ENCODE measurements at regions not wholly inside any gene's neighbourhood (a gene's known extent, or its start where the extent isn't known, plus 50 kb on each side); places are given as distances from the start of the nearest gene placed in this dataset.
A peak's percentile ranks its signal among the peaks of the same experiment; 100 is the strongest.

- FAIRE-seq (no peak), DNase-seq (ENCODE audit: low spot score) (peak; percentile 5), ATAC-seq (peak; percentile 47)
- ChIA-PET CTCF (ENCODE audit: low intra/inter-chr PET ratio, low total read pairs) (interaction anchor here (4.7 kb wide), 1 partner anchor 284 kb away, joined by 65 read pairs; no protein-coding TSS in a partner anchor), POLR2A (no interaction called here)
- Histone ChIP-seq H3K9me3 (ENCODE audit: low read length) (no peaks in the 10 kb centered on the region), H3K79me2 (ENCODE audit: insufficient read depth, low read length) (no peaks in the 10 kb centered on the region), H3K4me1 (ENCODE audit: insufficient read depth, low read length) (no peaks in the 10 kb centered on the region), H3K9ac (ENCODE audit: insufficient read depth, low read depth, low read length) (no peak overlapping the region), H2AFZ (ENCODE audit: low read length) (no peak overlapping the region), H4K20me1 (ENCODE audit: insufficient read depth, low read length) (no peaks in the 10 kb centered on the region), H3K4me2 (ENCODE audit: low read depth, low read length) (no peak overlapping the region), H3K36me3 (replicated peaks in 1 of 2; ENCODE audit: control insufficient read depth in 1 of 2, insufficient read depth in 2 of 2, low read length in 2 of 2) (no peaks in the 10 kb centered on the region), H3K4me3 (replicated peaks in 1 of 3; ENCODE audit: insufficient read depth in 1 of 3, low read depth in 2 of 3, low read length in 3 of 3) (no peak overlapping the region), H3K27me3 (ENCODE audit: control insufficient read depth in 1 of 2, insufficient read depth in 2 of 2, low read length in 2 of 2) (peaks cover 0 to 21% of the 10 kb centered on the region in 2 experiments; a peak in 4 of 5 replicates), H3K27ac (ENCODE audit: extremely low read length, insufficient read depth, low read length) (no peak overlapping the region)
- in situ Hi-C loops (cut with HindIII; ENCODE audit: extremely low pct_ligation_motif_present, low pct_unique_long_range_greater_than_20kb) = loop anchor here (5.0 kb wide), 3 partner anchors 189 to 554 kb away; no protein-coding TSS in a partner anchor
- TF ChIP-seq ZUFSP (CRISPR knock-in tag; IDR thresholded peaks at IDR 0.05; ENCODE audit: borderline replicate concordance) (no peak), CENPX (CRISPR knock-in tag; IDR thresholded peaks at IDR 0.05) (no peak), REL (CRISPR knock-in tag; conservative IDR thresholded peaks at IDR 0.05) (no peak), PHF20 (CRISPR knock-in tag; IDR thresholded peaks at IDR 0.05) (no peak), ZNF326 (CRISPR knock-in tag; IDR thresholded peaks at IDR 0.05; ENCODE audit: borderline replicate concordance) (no peak), KLF15 (CRISPR knock-in tag; IDR thresholded peaks at IDR 0.05; ENCODE audit: borderline replicate concordance) (no peak), HOXA5 (CRISPR knock-in tag; IDR thresholded peaks at IDR 0.05) (no peak), ZNF10 (CRISPR knock-in tag; IDR thresholded peaks at IDR 0.05; ENCODE audit: borderline replicate concordance, low read depth) (no peak), SMAD3 (CRISPR knock-in tag; IDR thresholded peaks at IDR 0.05) (no peak), KLF6 (CRISPR knock-in tag; IDR thresholded peaks at IDR 0.05) (no peak), EED (CRISPR knock-in tag; IDR thresholded peaks at IDR 0.05) (no peak), SCMH1 (CRISPR knock-in tag; IDR thresholded peaks at IDR 0.05; ENCODE audit: borderline replicate concordance) (no peak), MIER3 (CRISPR knock-in tag; IDR thresholded peaks at IDR 0.05; ENCODE audit: borderline replicate concordance) (no peak), SALL1 (CRISPR knock-in tag; IDR thresholded peaks at IDR 0.05) (no peak), CTCF (CRISPR knock-in tag; IDR thresholded peaks at IDR 0.05) (peak; percentile 47), FOXO4 (CRISPR knock-in tag; conservative IDR thresholded peaks at IDR 0.05) (no peak), STAG1 (CRISPR knock-in tag; IDR thresholded peaks at IDR 0.05) (peak; percentile 58)
- intact Hi-C loops (cut with micrococcal nuclease; ENCODE audit: unreplicated experiment) = no loop called here
- 0% methylated on average over 1 of the region's 3 CpGs for WGBS (ENCODE audit: low lambda C conversion rate)
- BruUV-seq (replicated peaks) = no TSS peak
Observed at GRCh38 chr7:106178593-106179134, 66.6 kb upstream of the SYPL1 start.

Data from HepG2 (cell line).